NCI-H1436 (cell line): ENCODE measurements at regions not wholly inside any gene's neighbourhood (a gene's known extent, or its start where the extent isn't known, plus 50 kb on each side); places are given as distances from the start of the nearest gene placed in this dataset.

ENCODE experiments used
- DNase-seq: peaks from one replicate; lab custom pipeline; 2025; lab: John Stamatoyannopoulos, UW

- DNase-seq: no peak
These were observed 1610.4 kb upstream of the MIR17HG start for GRCh38 chr13:89737051-89737450.

- no peak for DNase-seq
These were observed 1609.4 kb upstream of the MIR17HG start for GRCh38 chr13:89738072-89738471.

- DNase-seq: no peak
These were observed 1606.3 kb upstream of the MIR17HG start for GRCh38 chr13:89740994-89741685.

- DNase-seq: no peak
These were observed 1600.9 kb upstream of the MIR17HG start for GRCh38 chr13:89746554-89746953.

- no peak for DNase-seq
These were observed 1598.8 kb upstream of the MIR17HG start for GRCh38 chr13:89748716-89749115.

- no peak for DNase-seq
These were observed 1597.6 kb upstream of the MIR17HG start for GRCh38 chr13:89749888-89750287.

- no peak for DNase-seq
These were observed 1597.1 kb upstream of the MIR17HG start for GRCh38 chr13:89750371-89750770.

GRCh38 chr13:89751432-89751930 lies 1596.0 kb upstream of the MIR17HG start:
- no peak for DNase-seq

- DNase-seq: no peak
These were observed 1595.1 kb upstream of the MIR17HG start for GRCh38 chr13:89752394-89752793.

- DNase-seq: no peak
These were observed 1591.6 kb upstream of the MIR17HG start for GRCh38 chr13:89755729-89756492.

- no peak for DNase-seq
These were observed 1584.5 kb upstream of the MIR17HG start for GRCh38 chr13:89763005-89763404.

GRCh38 chr13:89783221-89783755 lies 1564.2 kb upstream of the MIR17HG start:
- no peak for DNase-seq

GRCh38 chr13:89784161-89784809 lies 1563.2 kb upstream of the MIR17HG start:
- no peak for DNase-seq

- DNase-seq: no peak
These were observed 1561.0 kb upstream of the MIR17HG start for GRCh38 chr13:89786531-89786930.

GRCh38 chr13:89790696-89791095 lies 1556.8 kb upstream of the MIR17HG start:
- no peak for DNase-seq

GRCh38 chr13:89791971-89792630 lies 1555.4 kb upstream of the MIR17HG start:
- DNase-seq: no peak

- no peak for DNase-seq
These were observed 1551.3 kb upstream of the MIR17HG start for GRCh38 chr13:89796196-89796595.

GRCh38 chr13:89803839-89804238 lies 1543.6 kb upstream of the MIR17HG start:
- no peak for DNase-seq

GRCh38 chr13:89806594-89806993 lies 1540.9 kb upstream of the MIR17HG start:
- no peak for DNase-seq

- DNase-seq: no peak
These were observed 1534.6 kb upstream of the MIR17HG start for GRCh38 chr13:89812856-89813255.

- no peak for DNase-seq
These were observed 1531.1 kb upstream of the MIR17HG start for GRCh38 chr13:89816404-89816803.

GRCh38 chr13:89822467-89822866 lies 1525.0 kb upstream of the MIR17HG start:
- DNase-seq: no peak
